ENCODE measurements at regions not wholly inside any gene's neighbourhood (a gene's known extent, or its start where the extent isn't known, plus 50 kb on each side); places are given as distances from the start of the nearest gene placed in this dataset.

GRCh38 chr6:139436200-139436956 lies 61.9 kb upstream of the CITED2 start:
- 60 to 74% (median 65%) methylated on average over 7 of the region's 7 CpGs for WGBS, 4 donors
- H3K27ac ChIP-seq: no peak overlapping the region
- no peaks in the 10 kb centered on the region for H3K36me3 ChIP-seq
- H3K27me3 ChIP-seq: no peaks in the 10 kb centered on the region
- H3K4me3 ChIP-seq: no peak overlapping the region
- intact Hi-C loops (cut with DNase I): no loop called here
- DNase-seq (no peak), ATAC-seq (no peak)
- H3K4me1 ChIP-seq: no peaks in the 10 kb centered on the region
- peaks cover 0 to 6% (median 0%) of the 10 kb centered on the region in 12 donors for H3K9me3 ChIP-seq
- TF ChIP-seq CTCF (IDR thresholded peaks at IDR 0.05) (no peak), POLR2A (IDR thresholded peaks at IDR 0.05) (no peak)

GRCh38 chr6:139433631-139434419 lies 59.4 kb upstream of the CITED2 start:
- peaks cover 0 to 4% (median 0%) of the 10 kb centered on the region in 12 donors for H3K4me1 ChIP-seq
- peaks cover 0 to 7% (median 0%) of the 10 kb centered on the region in 12 donors for H3K9me3 ChIP-seq
- no peak overlapping the region for H3K27ac ChIP-seq
- H3K27me3 ChIP-seq: no peaks in the 10 kb centered on the region
- no peak for TF ChIP-seq CTCF (IDR thresholded peaks at IDR 0.05)
- no peak for TF ChIP-seq POLR2A (IDR thresholded peaks at IDR 0.05)
- no peak overlapping the region for H3K4me3 ChIP-seq
- WGBS, 4 donors: 49 to 70% (median 52%) methylated on average over 2 of the region's 2 CpGs
- intact Hi-C loops (cut with DNase I): no loop called here
- no peaks in the 10 kb centered on the region for H3K36me3 ChIP-seq
- no peak for ATAC-seq
- no peak for DNase-seq

GRCh38 chr6:139431602-139431956 lies 57.1 kb upstream of the CITED2 start:
- DNase-seq (no peak), ATAC-seq (no peak)
- Histone ChIP-seq H3K4me1 (peaks cover 0 to 4% (median 0%) of the 10 kb centered on the region in 12 donors), H3K9me3 (peaks cover 0 to 7% (median 0%) of the 10 kb centered on the region in 12 donors), H3K4me3 (no peak overlapping the region), H3K36me3 (no peaks in the 10 kb centered on the region), H3K27ac (no peak overlapping the region), H3K27me3 (no peaks in the 10 kb centered on the region)
- TF ChIP-seq CTCF (IDR thresholded peaks at IDR 0.05): no peak
- no peak for TF ChIP-seq POLR2A (IDR thresholded peaks at IDR 0.05)
- intact Hi-C loops (cut with DNase I): no loop called here

GRCh38 chr6:139430899-139431601 lies 56.6 kb upstream of the CITED2 start:
- peaks cover 0 to 4% (median 0%) of the 10 kb centered on the region in 12 donors for H3K4me1 ChIP-seq
- TF ChIP-seq POLR2A (IDR thresholded peaks at IDR 0.05): no peak
- TF ChIP-seq CTCF (IDR thresholded peaks at IDR 0.05): no peak
- no peak overlapping the region for H3K27ac ChIP-seq
- DNase-seq: no peak
- H3K27me3 ChIP-seq: no peaks in the 10 kb centered on the region
- H3K36me3 ChIP-seq: no peaks in the 10 kb centered on the region
- peaks cover 0 to 7% (median 0%) of the 10 kb centered on the region in 12 donors for H3K9me3 ChIP-seq
- H3K4me3 ChIP-seq: no peak overlapping the region
- no peak for ATAC-seq
- 92 to 94% (median 93%) methylated on average over 4 of the region's 4 CpGs for WGBS, 4 donors
- intact Hi-C loops (cut with DNase I): no loop called here

All from heart left ventricle (tissue), 16 donors.